HG03066 (cell line): ENCODE measurements at regions not wholly inside any gene's neighbourhood (a gene's known extent, or its start where the extent isn't known, plus 50 kb on each side); places are given as distances from the start of the nearest gene placed in this dataset.
"Not testable (repeated sequence)": the region's sequence is repeated elsewhere in the genome, so short reads cannot be mapped to it uniquely, and the experiment has no call there.

Source experiments
- ATAC-seq: cut with Tn5 transposase; IDR thresholded peaks from one replicate; pipeline ENCODE4 v1.9.1; 2021; ENCODE audit warnings: low read depth; ENCODE audit not compliant: unreplicated experiment

DNA sequence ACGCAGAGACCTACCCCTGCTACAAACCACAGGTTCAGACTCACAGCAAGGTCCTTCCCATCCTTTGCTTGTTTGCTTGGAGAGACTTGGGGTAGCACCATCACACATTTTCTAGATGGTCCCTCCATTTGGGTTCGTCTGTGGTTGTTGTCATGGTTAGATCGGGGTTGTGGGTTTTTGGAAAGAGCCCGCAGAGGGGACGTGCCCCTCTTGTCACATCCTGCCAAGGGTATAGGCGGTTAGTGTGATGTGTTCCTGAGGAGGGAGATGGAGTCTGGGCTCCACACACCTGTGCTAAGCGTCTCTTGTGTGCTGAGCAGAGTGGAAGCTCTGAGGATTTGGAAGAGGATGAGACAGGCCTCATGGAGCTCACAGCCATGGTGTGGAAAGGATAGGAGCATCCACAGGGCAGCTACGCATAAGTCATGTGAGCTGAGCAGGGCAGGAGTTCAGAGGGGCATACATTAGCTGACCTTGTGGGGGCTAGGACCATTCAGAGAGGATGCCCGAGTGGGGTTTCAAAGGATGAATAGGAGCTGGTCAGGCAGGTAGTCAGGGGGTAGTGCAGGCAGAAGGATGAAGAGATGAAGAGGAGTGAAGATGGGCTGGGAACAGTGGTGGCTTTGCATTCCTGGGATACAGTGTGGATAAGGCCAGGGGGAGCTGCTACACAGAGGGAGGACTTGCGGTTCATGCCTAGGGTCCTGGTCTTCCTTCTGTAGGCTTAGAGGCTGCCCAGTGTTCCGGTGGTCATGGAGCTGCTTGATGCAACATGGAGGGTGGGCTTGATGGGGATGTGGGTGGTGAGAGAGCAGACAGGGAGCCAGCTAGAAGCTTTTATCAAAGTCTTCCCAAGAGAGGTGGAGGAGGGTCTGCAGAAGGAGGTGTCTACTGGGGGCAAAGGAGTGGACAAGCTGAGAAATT lies 62.9 kb downstream of the ACKR3 start:
- no peak for ATAC-seq

- ATAC-seq, result no peak
Measured at GRCh38 chr2:236633219-236633570, 63.6 kb downstream of the ACKR3 start.

GRCh38 chr2:236633775-236634560 lies 64.3 kb downstream of the ACKR3 start:
- ATAC-seq, result no peak

GRCh38 chr2:236636261-236636660 lies 66.6 kb downstream of the ACKR3 start:
- no peak for ATAC-seq

DNA sequence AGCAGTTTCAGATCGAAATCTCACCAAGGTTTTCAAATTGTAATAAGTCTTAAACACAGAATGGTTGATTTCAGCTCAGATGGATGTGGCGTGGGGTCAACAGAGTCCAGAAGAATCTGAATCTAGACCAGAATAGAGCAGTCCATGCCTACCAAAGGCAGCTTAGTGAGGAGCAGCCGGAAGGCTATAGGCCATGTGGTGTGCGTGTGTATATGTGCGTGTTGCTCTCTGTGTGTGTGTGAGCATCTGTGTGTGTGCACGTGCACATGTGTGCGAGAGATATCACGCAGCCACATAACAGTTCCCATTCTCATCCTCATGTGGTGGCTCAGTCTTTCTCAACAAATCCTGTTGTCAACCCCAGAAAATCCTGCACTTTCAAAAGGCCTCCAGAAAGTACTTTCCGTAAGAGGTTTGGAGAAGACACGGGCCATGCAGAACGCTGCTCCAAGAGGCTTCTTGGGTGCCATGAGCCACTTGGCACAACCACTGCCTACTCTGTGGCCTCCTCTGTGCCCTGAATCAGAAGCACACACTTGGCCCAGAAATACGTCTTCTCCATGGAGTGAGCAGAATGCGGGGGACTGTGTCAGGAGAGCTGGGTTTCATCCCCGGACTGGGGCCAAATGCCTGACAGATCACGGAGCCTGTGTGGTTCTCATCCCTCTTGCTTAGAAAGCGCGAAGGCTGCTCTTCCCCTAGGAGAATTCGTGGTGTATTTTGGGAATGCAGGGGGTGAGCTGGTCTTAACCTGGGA lies 67.3 kb downstream of the ACKR3 start:
- no peak for ATAC-seq

GRCh38 chr2:236637686-236638569 lies 68.3 kb downstream of the ACKR3 start:
- no peak for ATAC-seq

- no peak for ATAC-seq
Measured at GRCh38 chr2:236638707-236639106, 69.1 kb downstream of the ACKR3 start.

DNA sequence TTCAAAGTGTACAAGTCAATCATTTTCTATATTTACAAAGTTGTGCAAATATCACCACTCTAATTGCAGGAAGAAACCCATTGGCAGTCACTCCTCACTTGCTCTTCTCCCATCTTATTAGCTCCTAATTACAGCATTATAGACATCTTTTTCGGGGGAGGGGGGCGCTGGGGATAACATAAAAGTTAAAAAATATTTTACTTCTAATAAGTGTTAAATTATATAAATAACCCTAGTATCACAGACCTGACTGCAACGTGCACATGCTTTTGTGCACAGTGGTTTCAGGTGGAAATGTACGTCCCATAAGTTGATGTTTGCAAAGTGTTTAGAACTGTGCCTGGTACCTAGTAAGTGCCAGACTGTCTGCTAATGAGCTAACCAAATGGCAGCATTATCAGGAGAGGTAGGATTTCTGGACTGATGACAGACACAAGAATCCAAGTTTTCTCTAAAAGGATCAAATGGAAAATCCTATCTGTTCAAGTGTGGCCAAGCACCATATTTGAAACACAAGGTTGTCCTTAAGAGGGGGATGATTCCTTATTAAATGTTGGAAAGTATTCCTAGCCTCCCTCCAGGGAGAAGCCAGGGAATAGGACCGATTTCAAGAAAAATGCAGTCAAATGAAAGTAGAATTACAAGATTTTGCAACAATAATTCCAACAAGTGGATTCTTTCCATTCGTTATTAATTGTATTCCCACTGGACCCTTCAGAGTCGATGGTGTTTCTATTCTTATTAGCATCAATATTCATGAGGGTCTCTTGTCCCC lies 70.0 kb downstream of the ACKR3 start:
- ATAC-seq, result no peak

- ATAC-seq, result no peak
Measured at GRCh38 chr2:236641051-236641726, 71.6 kb downstream of the ACKR3 start.

- no peak for ATAC-seq
Measured at GRCh38 chr2:236642125-236642524, 72.5 kb downstream of the ACKR3 start.

GRCh38 chr2:236642584-236643291 lies 73.1 kb downstream of the ACKR3 start:
- no peak for ATAC-seq

GRCh38 chr2:236643480-236643879 lies 73.9 kb downstream of the ACKR3 start:
- ATAC-seq, result no peak

- ATAC-seq, result no peak
Measured at GRCh38 chr2:236644067-236644466, 74.4 kb downstream of the ACKR3 start.

DNA sequence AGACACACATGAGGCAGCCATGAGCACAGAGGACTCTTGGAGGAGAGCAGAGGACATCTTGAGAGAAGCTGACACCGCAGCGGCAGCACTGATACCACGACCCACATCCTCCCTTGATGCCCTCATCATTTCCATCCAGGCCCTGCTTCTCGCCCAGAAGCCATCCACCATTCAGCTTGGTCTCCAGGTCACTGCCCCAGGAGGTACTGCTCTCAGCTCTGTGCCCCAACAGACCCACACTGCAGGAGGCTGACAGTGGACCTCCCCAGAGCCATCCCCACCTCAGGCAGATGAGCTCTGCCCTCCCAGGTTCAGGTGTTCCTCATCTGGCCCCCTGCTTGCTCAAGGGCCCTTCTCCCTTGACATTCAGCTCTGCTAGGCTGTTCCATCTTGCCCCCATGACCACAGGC lies 74.9 kb downstream of the ACKR3 start:
- ATAC-seq, result no peak

- not testable (repeated sequence) for ATAC-seq
Measured at GRCh38 chr2:236645141-236645540, 75.5 kb downstream of the ACKR3 start.

- no peak for ATAC-seq
Measured at GRCh38 chr2:236646441-236646840, 76.8 kb downstream of the ACKR3 start.

DNA sequence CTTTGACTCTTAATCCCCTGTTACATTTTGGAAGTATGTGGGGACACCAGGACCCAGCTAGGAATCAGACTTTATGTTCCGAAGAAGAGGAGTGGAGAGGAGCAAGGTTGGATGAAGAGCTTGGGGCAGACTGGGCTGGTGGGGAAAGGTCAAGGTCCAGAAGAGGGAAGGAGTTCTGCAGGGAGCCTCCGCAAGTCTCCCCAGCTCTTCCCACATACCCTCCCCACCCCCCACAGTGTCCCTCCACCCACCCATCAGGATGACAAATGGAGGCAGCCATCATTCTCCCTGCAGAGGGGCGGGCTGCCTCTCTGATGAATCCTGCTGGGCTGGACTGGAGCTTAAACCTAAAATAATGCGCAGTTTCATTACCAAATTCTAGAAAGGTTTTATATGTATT lies 77.2 kb downstream of the ACKR3 start:
- ATAC-seq, result no peak

DNA sequence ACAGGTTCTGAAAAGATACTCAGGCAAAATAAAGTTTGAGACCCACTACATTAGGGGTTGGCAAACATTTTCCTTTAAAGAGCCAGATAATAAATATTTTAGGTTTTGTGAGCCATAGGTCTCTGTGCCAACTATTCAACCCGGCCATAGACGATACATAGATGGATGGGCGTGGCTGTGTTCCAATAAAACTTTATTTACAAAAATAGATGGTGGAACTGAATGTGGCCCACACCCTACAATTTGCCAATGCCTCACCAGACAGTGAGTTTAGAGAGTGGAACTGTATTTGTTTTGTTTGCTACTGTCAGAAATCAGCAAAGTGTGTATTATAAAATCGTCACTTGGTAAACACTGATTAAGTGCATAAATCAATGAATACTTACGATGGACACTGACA lies 78.0 kb downstream of the ACKR3 start:
- ATAC-seq, result no peak
